ENCODE measurements at regions not wholly inside any gene's neighbourhood (a gene's known extent, or its start where the extent isn't known, plus 50 kb on each side); places are given as distances from the start of the nearest gene placed in this dataset.
"Not testable (repeated sequence)": the region's sequence is repeated elsewhere in the genome, so short reads cannot be mapped to it uniquely, and the experiment has no call there.

DNA sequence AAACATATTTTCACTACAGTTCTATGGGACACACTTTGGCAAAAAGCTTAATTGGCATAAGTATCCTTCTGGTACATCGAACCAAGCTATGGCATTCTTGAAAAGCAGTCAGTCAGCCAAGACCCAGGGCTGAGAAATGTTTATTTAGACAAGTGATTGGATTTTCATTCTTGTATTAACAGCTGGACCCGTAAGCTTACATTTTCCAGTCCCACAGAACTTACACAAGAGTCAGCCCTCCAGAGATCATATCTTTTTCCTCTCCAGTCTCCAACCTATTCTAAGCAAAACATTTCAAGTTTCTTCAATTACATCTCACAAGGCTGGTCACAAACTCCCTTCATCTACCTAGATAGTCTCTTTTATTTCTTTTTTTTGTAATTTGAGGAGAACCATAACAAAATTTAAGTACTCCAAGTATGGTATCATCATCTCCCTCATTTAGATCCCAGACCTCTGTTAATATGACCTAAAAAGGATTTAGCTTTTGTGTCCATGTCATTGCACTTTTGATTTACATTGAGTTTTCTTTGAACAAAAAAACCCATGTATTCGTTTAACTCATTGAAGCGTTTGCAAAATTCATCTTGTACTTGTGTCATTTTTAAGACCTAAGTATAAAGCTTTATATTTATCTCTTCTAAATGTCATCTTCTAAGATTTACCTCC is 67.9 kb upstream of the GRK3 start:
- Histone ChIP-seq H3K27me3 (no peaks in the 10 kb centered on the region), H3K36me3 (no peaks in the 10 kb centered on the region), H3K4me3 (no peak overlapping the region), H3K9me3 (no peaks in the 10 kb centered on the region)
- DNase-seq = no peak

DNA sequence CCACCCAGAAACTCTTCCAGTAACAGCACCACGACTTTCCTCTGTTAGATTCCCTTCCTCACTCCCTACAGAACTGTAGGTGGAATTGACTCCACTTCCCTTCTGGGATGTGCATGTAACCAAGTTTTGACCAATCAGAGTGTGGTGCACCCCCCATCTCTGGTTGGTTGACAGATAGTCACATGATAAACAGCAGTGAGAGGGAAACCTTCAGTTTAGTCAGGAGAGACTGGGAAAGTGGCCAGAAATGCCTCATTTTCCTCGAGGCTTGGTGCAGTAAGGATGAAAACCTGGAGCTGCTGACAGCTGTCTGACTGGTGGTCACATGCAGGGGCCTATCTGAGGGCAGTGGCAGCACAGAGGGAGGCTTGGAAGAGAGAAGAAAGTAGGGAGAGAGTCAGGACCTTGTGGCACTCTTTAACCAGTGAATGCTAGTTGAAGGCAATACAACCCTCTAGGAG is 67.3 kb upstream of the GRK3 start:
- no peaks in the 10 kb centered on the region for H3K36me3 ChIP-seq
- H3K4me3 ChIP-seq = no peak overlapping the region
- no peaks in the 10 kb centered on the region for H3K27me3 ChIP-seq
- DNase-seq = no peak
- H3K9me3 ChIP-seq = no peaks in the 10 kb centered on the region

GRCh38 chr22:25497716-25498115 is 66.8 kb upstream of the GRK3 start:
- no peaks in the 10 kb centered on the region for H3K36me3 ChIP-seq
- no peak overlapping the region for H3K4me3 ChIP-seq
- no peaks in the 10 kb centered on the region for H3K9me3 ChIP-seq
- H3K27me3 ChIP-seq = no peaks in the 10 kb centered on the region
- DNase-seq = no peak

DNA sequence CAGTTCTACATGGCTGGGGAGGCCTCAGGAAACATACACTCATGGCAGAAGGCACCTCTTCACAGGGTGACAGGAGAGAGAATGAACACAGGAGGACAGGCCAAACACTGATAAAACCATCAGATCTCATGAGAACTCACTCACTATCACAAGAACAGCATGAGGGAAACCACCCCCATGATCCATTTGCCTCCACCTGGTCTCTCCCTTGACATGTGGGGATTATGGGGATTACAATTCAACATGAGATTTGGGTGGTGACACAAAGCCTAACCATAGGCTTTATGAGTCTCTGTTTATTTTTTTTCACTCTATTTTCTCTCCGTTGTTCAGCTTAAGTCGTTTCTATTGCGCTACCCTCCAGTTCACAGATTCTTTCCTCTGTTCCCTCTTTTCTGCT is 63.8 kb upstream of the GRK3 start:
- not testable (repeated sequence) for H3K4me3 ChIP-seq, H3K9me3 ChIP-seq, H3K27me3 ChIP-seq, H3K36me3 ChIP-seq, DNase-seq

- H3K27me3 ChIP-seq = not testable (repeated sequence)
These were observed 60.5 kb upstream of the GRK3 start for GRCh38 chr22:25504017-25504416.

GRCh38 chr22:25508161-25508560 is 56.3 kb upstream of the GRK3 start:
- Histone ChIP-seq H3K9me3 (no peaks in the 10 kb centered on the region), H3K27me3 (no peaks in the 10 kb centered on the region), H3K4me3 (no peak overlapping the region), H3K36me3 (no peaks in the 10 kb centered on the region)
- DNase-seq = no peak

More at GRCh38 chr22:25504017-25504416, 60.5 kb upstream of the GRK3 start:
- DNase-seq, H3K4me3 ChIP-seq, H3K36me3 ChIP-seq, H3K9me3 ChIP-seq: not testable (repeated sequence)

- Histone ChIP-seq H3K27me3 (no peaks in the 10 kb centered on the region), H3K4me3 (no peak overlapping the region), H3K9me3 (no peaks in the 10 kb centered on the region), H3K36me3 (no peaks in the 10 kb centered on the region)
- no peak for DNase-seq
These were observed 55.6 kb upstream of the GRK3 start for GRCh38 chr22:25508761-25509321.

- H3K27me3 ChIP-seq = no peaks in the 10 kb centered on the region
- no peaks in the 10 kb centered on the region for H3K36me3 ChIP-seq
- H3K9me3 ChIP-seq = no peaks in the 10 kb centered on the region
- no peak overlapping the region for H3K4me3 ChIP-seq
- no peak for DNase-seq
These were observed 55.1 kb upstream of the GRK3 start for GRCh38 chr22:25509374-25509791.

- H3K9me3 ChIP-seq = no peaks in the 10 kb centered on the region
- no peak overlapping the region for H3K4me3 ChIP-seq
- H3K27me3 ChIP-seq = no peaks in the 10 kb centered on the region
- no peak for DNase-seq
- no peaks in the 10 kb centered on the region for H3K36me3 ChIP-seq
These were observed 53.6 kb upstream of the GRK3 start for GRCh38 chr22:25510876-25511275.

DNA sequence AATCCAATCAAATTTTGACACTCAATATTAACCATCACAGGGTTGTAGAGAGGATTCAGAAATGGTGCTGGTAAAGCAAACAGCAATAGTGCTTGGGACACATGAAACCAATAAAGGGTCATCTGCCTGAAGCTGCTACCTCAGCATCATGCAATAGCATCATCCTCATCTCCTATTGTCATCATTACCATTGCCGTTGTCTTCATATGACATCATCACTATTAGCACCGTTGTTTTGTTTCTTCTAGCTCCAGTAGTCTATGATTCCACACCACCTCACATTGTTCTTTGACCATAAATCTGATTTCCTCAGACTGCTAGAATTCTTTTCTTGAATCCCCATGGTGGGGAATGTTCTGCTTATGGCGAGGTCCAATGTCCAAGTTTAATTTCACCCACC is 52.8 kb upstream of the GRK3 start:
- no peak overlapping the region for H3K4me3 ChIP-seq
- H3K36me3 ChIP-seq = no peaks in the 10 kb centered on the region
- no peak for DNase-seq
- H3K9me3 ChIP-seq = no peaks in the 10 kb centered on the region
- H3K27me3 ChIP-seq = no peaks in the 10 kb centered on the region

DNA sequence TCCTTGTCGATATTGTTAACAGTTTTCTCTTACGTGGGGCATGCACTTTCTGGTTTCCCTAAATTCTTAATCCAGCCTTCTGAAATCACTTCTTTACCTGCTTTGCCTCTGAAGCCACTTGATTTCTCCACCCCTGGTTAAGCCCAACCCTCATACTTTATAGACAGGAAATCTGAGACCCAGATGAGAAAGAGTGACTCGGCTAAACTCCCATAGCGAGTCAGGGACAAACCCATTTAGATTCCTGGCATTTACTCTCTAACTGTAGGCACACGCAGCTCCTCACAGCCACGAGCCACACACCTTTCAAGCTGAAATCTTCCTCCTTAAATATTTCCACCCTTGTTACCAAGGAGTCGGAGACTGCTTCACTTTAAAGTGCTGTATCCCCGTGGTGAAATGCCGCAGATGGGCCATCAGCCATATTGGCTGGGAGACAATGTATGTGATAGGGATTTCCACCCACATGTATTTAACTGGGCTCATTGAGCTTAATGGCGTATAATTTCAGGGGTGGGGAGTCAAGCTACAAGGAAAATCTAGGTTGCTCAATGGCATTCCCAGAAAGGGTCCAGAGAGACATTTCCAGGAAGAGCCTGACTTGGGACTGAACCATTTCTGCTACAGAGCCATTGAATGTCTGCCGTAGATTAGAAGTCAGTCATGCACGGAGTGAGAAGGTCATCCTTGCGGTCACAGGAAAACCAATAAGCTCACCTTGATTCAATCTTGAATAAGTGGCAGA is 49.9 kb upstream of the GRK3 start:
- Histone ChIP-seq H3K27me3 (no peaks in the 10 kb centered on the region), H3K36me3 (no peaks in the 10 kb centered on the region), H3K4me3 (no peak overlapping the region), H3K9me3 (no peaks in the 10 kb centered on the region)
- no peak for DNase-seq
